HG02981 (cell line): ENCODE measurements at regions not wholly inside any gene's neighbourhood (a gene's known extent, or its start where the extent isn't known, plus 50 kb on each side); places are given as distances from the start of the nearest gene placed in this dataset.
"Not testable (repeated sequence)": the region's sequence is repeated elsewhere in the genome, so short reads cannot be mapped to it uniquely, and the experiment has no call there.

Source experiments
- ATAC-seq: cut with Tn5 transposase; IDR thresholded peaks from one replicate; pipeline ENCODE4 v1.9.1; 2021; ENCODE audit warnings: mild to moderate bottlenecking, moderate library complexity; ENCODE audit not compliant: unreplicated experiment

DNA sequence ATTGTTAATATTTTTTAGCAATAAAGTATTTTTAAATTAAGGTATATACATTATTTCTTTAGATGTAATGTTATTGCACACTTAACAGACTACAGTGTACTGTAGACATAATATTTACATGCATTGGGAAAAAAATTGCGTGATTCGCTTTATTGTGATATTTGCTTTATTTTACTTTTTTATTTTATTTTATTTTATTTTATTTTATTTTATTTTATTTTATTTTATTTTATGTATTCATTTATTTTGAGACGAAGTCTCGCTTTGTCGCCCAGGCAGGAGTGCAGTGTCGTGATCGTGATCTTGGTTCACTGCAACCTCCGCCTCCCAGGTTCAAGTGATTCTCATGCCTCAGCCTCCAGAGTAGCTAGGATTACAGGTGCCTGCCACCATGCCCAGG, 1522.7 kb downstream of the AMY1C start:
- not testable (repeated sequence) for ATAC-seq

DNA sequence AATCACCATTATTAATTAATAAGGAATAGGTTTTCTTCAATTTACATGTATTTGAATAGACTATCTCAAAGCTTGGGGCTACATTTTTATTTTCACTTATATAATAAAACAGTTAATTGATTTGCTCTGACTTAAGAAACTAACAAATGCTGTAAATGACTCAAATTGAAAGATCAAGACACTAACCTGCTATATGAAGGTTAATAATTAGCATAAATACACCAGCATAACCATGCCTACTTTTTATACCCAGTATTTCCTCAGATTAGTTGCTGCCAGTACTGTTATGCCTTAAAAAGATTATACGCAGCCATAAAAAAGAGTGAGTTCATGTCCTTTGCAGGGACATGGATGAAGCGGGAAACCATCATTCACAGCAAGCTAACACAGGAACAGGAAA, 1545.1 kb downstream of the AMY1C start:
- ATAC-seq, result no peak

DNA sequence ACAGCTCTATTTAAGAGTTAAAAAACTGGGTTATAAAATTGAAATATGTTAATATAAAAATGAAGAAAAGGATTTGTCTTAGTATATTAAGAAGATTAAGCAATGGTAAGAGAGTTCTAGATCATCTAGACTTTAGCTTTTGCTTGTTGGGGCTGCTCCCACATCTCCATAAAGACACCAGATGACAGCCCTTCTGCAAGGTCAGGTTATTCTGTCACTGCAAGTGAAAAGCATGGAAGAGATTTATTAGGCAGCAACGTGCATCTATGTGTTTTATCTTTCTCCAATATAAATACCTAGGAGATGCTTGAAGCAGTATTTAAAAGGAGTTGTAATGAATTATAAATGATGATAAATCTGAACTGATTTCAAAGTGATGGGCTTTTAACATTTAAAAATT, 1560.4 kb downstream of the AMY1C start:
- ATAC-seq, result no peak

DNA sequence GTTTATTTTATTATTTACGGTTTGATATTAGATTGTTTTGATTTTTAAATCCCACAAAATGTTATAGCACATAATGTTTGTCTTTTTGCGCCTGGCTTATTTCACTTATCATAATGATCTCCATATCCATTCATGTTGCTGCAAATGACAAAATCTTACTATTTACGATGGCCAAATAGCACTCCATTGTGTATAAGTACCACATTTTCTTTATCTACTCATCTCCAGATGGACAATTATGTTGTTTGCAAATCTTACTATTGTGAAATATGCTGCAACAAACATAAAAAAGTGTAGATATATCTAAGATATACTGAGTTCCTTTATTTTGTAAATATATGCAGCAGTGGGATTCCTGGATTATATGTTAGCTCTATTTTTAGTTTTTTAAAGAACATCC, 1568.3 kb downstream of the AMY1C start:
- no peak for ATAC-seq

DNA sequence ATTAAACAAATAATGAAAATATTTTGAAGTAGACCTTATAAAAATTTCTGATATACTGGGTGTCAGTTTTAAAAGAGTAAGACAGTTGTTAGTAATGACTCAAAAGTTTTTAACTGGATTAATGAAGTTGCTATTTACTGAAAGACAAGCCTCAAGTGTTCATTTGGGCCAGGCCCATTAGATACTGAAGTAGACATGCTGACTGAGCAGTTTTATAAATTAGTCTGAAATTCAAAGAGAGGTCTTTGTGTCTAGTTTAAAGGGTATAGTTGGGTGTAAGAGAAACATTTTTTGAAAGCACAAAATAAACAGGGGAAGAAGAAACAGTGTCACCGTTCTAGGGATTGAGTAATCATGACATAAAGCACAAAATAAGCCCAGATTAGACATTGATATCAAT, 1577.2 kb downstream of the AMY1C start:
- ATAC-seq, result no peak

DNA sequence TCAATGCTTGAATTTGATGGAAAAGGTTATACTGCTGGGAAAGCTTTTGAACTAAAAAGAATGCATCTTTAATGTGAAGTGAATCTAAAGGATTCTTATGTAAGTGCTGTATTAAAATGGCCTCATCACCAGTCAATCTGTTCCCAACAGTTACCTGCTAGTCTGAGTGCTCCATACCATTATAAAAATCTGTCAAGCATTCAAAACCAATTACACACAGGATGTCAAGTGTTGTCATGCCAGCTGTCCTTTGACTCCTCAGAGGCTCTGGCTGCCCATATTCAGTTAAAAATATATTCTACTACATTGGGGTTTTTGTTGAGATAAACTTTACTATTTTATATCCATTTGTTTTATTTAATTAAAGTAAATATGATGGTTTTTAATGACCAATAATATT, 1587.7 kb downstream of the AMY1C start:
- ATAC-seq, result no peak

DNA sequence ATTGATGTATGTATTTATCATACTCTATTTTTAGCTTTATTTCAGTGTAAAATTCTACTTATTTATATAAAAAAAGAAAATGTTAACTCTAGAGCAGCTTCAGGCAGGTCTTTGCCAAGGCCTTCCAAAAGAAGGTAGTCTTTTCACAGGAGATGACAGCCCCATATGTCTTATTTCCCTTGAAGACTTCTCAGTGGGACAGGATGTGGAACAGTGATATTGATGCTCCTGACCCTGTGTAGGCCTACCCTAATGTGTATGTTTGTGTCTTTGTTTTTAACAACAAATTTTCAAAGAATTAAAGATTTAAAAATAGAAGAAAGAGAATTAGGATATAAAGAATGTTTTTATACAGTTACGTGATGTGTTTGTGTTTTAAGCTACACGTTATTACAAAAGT, 1593.6 kb downstream of the AMY1C start:
- no peak for ATAC-seq

DNA sequence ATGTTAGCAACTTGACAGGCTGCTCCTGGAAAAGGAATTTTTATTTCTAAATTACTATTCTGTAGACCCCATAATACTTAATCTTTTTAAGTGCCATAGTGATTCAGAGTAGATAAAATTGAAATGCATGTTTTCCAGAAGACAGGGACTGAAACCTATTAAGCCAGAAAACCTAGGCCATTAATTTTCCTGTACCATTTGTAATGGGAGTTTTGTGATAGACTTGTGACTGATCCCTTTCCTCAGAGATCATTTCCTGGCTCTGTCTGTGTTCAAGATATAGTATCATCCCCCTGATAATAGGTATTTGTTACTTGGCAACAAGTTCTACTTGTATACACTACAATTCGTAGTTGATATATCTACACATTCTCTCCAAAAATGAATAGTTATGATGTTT, 1609.8 kb downstream of the AMY1C start:
- no peak for ATAC-seq

DNA sequence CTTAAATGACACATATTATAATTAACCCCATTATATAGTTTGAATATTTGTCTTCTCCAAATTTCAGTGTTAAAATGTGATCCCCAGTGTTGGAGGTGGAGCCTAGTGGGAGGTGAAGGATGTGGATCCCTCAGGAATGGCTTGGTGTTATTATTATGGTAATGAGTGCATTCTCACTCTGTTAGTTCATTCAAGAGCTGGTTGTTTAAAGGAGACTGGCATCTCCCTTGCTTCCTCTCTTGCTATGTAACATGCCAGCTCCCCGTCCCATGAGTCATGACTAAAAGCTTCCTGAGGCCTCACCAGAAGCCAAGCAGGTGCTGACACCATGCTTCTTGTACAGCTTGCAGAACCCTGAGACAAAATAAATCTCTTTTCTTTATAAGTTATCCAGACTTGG, 1612.7 kb downstream of the AMY1C start:
- ATAC-seq, result no peak

DNA sequence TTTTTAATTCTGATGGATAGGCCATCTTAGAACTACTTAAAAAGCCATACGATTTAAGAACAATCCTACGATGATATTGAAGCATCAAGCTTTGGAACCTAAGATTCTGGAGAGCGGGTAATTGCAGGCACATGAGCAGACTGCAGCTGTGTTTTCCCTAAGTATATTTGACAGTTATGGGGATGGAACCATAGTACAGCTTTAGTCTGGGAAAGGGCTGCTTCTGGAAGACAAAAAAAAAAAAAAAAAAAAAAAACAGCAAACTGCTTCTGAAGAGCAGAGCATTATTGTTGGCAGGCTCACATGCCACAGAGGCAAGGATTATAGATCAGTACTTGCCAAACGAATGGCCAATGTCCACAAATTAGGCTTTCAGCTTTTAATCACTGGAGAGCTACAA, 1618.7 kb downstream of the AMY1C start:
- no peak for ATAC-seq

DNA sequence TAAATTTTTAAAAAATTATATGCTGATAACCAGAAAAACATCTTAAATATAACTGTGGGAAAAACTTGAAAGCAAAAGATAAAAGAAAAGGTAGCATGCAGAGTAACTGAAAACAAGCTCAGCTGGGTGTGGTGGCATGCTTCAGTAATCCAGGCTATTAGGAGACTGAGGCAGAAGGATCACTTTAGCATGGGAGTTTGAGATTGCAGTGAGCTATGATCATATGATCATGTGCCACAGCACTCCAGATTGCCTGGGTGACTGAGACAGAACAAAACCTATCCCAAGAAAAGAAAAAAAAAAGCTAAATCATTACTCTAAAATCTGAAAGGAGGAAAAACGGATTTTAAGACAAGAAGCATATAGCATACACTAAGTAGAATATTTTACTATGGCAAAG, 1624.0 kb downstream of the AMY1C start:
- no peak for ATAC-seq

DNA sequence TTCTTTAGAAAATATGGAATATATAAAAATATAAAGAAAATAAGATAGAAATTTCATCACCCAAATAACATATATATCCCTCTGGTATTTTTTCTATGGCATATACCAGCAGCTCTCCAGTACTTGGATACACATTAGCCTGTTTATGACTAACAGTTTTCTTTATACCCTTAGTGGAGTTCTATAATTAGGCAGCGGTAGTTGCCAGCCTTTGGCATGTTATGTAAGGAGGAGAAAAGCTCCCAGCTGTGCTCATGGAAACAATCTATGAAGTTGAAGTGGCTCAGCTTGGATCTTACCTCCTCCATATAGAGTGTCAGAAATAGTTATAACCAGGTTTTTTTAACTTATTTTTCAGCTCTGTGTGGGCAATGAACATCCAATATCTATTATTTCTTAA, 1636.8 kb downstream of the AMY1C start:
- ATAC-seq, result no peak

DNA sequence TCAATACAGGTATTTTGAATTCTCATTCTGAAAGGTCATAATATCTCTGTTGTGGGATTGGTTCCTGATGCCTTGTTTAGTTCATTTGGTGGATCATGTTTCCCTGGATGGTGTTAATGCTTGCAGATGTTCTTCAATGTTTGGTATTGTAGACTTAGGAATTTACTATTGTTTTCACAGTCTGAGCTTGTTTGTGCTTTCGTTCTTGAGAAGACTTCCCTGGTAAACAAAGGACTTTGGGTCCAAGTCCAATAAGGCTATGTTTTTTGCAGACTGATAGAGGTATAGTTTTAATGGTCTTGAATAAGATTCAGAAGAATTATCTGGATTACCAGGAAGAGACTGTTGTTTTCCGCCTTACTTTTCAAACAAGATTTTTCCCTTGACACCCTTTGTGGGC, 1646.3 kb downstream of the AMY1C start:
- ATAC-seq, result no peak

DNA sequence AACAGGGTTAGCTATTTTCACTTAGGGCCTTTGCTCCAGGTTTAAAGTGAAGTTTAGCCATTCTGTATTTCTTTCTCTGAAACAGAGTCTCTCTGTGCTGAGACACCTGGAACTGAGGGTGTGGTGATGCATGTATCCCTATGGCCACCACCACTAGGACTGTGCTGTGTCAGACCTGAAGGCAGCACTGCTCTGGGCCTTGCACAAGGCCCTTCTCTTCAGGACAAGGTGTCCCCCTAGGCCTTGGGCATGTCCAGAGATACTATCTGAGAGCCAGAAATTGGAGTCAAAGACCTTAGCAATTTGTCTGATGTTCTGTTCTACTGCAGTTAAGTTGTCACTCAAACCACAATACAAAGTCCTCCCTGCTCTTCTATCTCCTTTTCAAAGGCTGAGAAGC, 1649.2 kb downstream of the AMY1C start:
- no peak for ATAC-seq

DNA sequence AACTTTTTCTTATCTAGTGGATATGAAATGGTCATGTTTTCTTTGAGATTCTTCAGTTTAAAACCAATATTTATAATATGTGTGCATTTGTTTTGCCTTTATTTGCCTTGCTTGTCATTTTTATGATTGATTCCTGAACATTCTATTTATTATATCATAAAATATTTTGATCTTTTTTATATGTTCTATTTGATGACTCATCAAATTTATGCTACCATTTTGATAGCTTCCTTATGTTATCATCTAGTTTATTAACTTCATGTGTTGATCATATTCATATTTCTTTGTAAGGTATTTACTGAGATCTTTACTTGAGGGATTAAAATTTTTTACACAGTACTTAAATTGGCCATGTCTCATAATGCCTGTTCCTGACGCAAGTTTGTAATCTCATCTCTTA, 1650.0 kb downstream of the AMY1C start:
- ATAC-seq, result no peak

DNA sequence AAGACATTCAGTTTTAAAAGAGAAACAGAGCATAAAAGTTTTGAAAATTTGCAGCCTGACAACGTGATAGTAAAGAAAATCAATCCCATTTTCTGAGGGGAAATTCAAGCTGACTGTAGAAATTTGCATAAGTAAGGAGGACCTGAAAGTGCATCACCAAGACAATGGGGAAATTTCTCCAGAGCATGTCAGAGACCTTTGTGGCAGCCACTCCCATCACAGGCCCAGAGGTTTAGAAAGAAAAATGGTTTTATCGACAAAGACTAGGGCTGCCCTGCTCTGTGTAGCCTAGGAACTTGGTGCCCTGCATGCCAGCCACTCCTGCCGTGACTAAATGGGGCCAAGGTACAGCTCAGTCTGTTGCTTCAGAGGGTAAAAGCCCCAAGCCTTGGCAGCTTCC, 1640.2 kb upstream of the PRMT6 start:
- no peak for ATAC-seq

DNA sequence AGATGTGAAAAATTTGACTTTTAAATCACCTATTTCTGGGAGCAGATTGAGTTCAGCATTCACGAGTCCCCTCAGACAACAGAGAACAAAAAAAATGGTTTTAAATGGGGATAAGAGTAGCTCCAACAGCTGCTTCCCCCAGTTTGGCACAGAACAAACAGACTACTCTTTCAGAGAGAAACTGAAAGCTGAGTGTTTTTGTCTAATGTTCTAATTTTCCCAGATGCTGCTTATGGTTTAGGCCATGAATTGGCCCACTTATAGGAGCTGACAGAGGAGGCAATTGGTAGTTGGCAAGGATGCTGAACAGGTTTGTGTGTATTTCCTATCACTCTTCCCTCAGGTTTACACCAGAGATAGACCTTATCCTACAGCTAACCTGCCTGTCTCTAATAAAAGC, 1637.4 kb upstream of the PRMT6 start:
- ATAC-seq, result no peak

DNA sequence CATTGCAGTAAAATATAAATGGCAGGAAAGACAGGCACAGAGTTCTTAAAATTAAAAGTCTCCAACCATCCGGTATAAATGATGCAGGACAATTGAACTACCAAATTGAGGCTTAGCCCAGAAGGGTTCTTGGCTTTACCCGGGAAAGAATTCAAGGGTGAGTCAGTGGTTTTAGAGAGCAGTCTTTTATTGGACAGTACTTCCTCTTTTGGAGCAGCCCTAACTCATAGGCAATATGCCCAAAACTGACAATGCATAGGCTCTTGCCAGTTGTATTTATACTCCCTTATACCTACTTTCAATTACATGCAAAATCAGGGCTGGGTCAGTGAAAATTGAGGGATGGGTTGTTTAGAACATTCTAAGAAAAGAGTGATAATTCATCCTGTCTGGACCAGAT, 1628.9 kb upstream of the PRMT6 start:
- no peak for ATAC-seq

DNA sequence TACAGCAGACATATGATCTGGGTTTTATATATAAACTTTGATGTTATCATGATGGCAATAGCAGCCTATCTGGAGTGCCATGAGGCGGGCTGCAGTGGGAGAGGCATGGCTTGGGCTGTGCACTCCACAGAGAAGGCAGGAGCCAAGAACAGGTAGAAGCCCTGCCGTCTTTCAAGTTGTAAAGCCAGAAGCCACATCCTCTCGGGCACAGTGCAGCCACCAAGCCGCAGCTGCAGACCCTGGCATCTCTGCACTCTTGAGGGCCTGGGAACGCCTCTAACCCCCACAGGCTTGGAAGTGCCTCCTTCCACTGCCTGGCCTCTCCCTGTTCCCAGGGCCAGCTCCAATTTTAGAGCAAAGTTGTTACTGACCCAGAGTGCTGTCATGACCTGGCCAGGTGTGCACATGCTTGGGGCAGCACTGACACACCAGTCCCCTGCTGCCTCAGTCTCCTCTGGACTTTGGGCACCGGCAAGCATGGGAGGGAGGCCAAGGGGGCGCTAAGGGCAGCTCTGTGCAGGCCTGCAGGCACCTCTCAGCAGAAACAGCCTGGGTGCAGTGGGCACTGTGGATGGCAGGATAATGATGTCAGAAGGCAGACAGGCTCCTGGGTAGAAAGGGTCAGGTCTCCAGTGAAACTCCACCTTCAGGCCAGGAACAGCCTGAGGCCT, 1619.8 kb upstream of the PRMT6 start:
- no peak for ATAC-seq

DNA sequence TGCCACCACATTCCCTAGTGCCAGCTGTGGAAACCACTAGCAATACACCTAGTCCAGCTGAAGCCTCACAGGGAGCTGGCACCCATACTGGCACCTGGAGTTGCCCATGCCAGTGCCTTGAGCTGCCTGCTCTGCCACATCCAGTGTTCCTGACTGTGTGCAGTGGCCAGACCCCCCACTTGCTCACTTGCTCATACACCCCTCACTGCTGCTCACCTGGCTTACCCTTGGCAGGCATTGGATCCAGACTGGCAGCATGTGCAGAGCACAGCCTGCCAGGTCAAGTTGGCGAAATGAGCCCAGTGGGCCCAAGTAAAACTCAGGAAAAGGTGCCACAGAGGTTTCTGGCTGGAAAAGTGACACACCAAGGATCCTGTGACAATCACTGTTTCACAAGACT, 1618.6 kb upstream of the PRMT6 start:
- no peak for ATAC-seq

DNA sequence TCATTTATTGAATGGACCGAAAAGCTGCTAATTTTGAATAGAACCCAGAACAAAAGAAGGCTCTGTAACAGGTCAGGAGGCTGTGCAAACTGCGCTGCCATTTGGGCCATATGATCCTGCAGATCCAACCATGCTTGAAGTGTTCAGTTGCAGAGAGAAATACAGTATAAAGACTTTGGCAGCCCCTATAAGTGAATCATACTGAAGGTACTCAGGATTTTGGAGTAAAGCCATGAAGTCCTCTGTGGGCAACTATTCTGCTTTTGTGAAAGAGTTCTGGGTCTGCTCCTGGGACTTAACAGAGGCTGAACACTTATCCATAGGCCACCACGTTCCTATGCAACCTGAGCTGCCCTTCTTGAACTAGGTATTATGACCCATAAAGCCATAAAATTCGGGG, 1613.6 kb upstream of the PRMT6 start:
- no peak for ATAC-seq

DNA sequence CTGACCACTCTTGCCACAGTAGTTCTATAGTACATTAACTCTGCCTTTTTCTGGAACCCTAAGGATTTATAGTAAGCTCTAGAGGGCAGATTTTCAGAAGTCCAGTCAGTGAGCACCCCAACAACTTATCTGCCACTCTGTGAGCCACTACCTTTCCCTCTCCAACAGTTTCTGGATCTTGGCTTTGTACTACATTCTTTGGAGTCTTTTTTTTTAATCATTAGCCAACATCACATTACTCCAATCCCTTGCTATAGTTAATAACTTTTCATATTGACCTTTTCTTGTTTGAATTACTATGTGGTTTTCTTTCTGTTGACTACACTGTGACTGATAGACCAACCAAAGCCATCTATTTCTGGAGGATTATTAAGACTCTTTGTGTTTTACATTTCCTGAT, 1596.7 kb upstream of the PRMT6 start:
- no peak for ATAC-seq

DNA sequence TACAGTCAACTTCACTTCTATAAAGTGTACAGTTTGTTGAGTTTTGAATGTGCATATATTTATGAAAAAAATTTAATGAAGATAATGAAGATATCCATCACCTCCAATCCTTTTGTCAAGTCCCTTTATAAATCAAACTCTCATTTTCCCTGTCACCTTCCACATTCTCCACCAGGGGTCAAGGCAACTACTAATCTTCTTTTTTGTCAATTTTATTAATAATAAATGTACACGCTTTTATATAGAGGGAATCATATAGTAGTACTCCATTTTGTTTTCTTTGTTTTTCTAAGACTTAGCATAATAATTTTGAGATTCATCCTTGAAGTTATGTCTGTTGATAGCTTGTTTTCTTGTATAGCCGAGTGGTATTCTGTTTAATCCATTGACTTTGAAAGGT, 1594.2 kb upstream of the PRMT6 start:
- ATAC-seq, result no peak

DNA sequence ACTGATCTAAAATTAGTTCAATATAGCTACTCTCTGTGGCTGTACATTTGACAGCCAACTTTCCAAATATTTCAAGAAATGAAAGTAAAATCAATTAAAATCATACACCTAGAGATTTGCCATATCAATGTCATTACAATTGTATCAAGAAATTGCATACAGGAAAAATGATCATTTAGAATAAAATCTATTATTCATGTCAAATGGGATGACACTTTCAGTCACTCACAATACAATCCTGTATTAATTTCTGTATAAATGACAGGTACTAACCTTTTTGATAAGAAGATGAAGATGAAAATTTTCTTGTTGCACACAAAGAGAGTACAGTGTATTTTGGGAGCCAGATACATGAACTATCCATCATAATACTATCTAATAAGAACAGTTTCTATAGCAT, 1588.9 kb upstream of the PRMT6 start:
- ATAC-seq, result no peak
